Activated CD8-positive, alpha-beta T cell treated with anti-CD3 and anti-CD28 coated beads, Interleukin-2, amount 10 ng/mL, durations not matched to agents 7 days and 5 days (primary cell): ENCODE measurements at regions not wholly inside any gene's neighbourhood (a gene's known extent, or its start where the extent isn't known, plus 50 kb on each side); places are given as distances from the start of the nearest gene placed in this dataset.
"Not testable (repeated sequence)": the region's sequence is repeated elsewhere in the genome, so short reads cannot be mapped to it uniquely, and the experiment has no call there.

Experiments used
- ATAC-seq: fragments of 150-1000 bp; cut with Tn5 transposase; one replicate; pipeline ENCODE4 v1.10.0; 2021; ENCODE audit warnings: moderate library complexity
- CTCF ChIA-PET: fragments of 350-600 bp; sonication (Branson Sonifier 250); formaldehyde crosslinking; loops from one replicate; lab custom pipeline; 2021; ENCODE audit warnings: antibody characterized with exemption; lab: Charles Lee
- POLR2A ChIA-PET: fragments of 350-600 bp; sonication (Branson Sonifier 250); formaldehyde crosslinking; loops from one replicate; lab custom pipeline; 2021; ENCODE audit warnings: antibody characterized with exemption; lab: Charles Lee
- DNase-seq: peaks from one replicate; pipeline ENCODE4 v3.0.0-alpha.2; 2020
- H3K27ac Mint-ChIP-seq: one replicate; pipeline ENCODE4 v1.8.0; 2021; ENCODE audit warnings: mild to moderate bottlenecking, mixed read lengths
- H3K27me3 Mint-ChIP-seq: one replicate; pipeline ENCODE4 v1.8.0; 2021; ENCODE audit warnings: low read depth, mixed read lengths
- H3K36me3 Mint-ChIP-seq: one replicate; pipeline ENCODE4 v1.8.0; 2021; ENCODE audit warnings: low read depth, mixed read lengths
- H3K4me1 Mint-ChIP-seq: one replicate; pipeline ENCODE4 v1.8.0; 2021; ENCODE audit warnings: low read depth, mixed read lengths
- H3K4me3 Mint-ChIP-seq: one replicate; pipeline ENCODE4 v1.8.0; 2021; ENCODE audit warnings: mild to moderate bottlenecking, mixed read lengths
- H3K9me3 Mint-ChIP-seq: one replicate; pipeline ENCODE4 v1.8.0; 2022; ENCODE audit warnings: mixed read lengths; ENCODE audit not compliant: insufficient read depth

DNA sequence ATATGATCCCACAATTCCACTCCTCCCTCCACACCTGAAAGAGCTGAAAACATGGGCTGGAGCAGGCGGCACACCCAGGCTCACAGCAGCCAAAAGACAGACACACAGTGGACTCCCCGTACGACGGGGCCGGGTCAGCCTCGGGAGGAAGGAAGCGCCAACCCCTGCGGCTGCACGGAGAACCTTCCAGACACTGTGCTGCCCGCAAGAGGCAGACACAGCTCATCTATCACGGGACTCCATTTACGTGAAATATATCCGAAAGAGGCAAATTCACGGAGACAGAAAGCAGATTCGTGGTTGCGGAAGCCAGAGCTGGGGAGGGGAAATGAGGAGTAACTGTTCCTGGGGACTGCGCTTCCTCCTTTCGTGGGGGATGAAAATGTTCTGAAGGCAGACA lies 165.0 kb downstream of the BRD1 start:
- Mint-ChIP-seq H3K27me3 (no peaks in the 10 kb centered on the region), H3K36me3 (no peaks in the 10 kb centered on the region), H3K27ac (no peak overlapping the region), H3K4me3 (no peak overlapping the region), H3K4me1 (peaks cover 21% of the 10 kb centered on the region), H3K9me3 (no peaks in the 10 kb centered on the region)
- no peak for ATAC-seq
- POLR2A ChIA-PET: no interaction called here
- no peak for DNase-seq
- CTCF ChIA-PET: no interaction called here

DNA sequence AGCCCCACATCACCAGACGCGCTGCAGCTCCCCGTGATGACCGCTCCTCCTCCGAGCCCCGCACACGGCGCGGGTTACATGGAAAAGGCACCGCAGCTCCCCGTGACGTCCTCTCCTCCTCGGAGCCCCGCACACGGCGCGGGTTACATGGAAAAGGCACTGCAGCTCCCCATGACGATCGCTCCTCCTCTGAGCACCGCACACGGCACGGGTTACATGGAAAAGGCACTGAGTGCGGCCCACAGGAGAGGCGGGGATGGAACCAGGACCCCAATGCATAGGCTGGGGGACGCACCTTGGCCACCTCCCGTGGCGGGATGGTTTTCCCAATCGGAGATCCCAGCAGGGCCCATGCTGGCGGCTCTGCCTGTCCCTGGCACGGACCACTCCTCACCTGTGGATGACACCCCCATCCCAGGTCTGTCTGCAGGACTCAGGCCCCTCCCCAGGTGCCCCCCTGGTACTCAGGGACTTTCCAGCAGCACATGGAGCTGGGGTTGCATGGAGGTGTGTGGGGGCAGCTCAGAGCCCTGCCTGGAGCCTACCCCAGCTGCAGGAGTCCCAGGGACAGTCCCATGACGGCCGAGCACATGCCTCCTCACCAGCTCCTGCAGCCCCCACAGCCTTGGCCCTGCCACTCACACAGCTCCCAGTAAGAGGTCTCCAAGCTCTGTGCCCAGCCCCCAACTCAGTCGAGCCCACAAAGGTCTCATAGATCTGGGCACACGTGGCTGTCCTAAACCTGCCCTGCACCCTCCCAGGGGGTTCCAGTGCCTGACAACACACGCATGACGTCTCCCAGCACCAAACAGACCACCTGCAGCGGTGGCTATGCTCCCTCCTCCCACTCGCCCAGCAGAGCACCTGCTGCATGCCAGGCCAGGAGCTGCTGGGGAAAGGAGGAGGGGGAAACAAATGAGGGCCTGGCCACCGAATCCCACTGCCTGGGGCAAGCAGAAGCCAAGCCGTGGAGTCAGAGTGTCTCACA lies 166.6 kb downstream of the BRD1 start:
- Mint-ChIP-seq H3K4me3 (no peak overlapping the region), H3K27ac (no peak overlapping the region), H3K36me3 (peaks cover 4% of the 10 kb centered on the region), H3K9me3 (no peaks in the 10 kb centered on the region), H3K27me3 (no peaks in the 10 kb centered on the region), H3K4me1 (peaks cover 22% of the 10 kb centered on the region)
- ChIA-PET CTCF (no interaction called here), POLR2A (no interaction called here)
- no peak for DNase-seq
- ATAC-seq: no peak

- H3K4me1 Mint-ChIP-seq: peaks cover 27% of the 10 kb centered on the region
- ATAC-seq (no peak), DNase-seq (no peak)
- ChIA-PET CTCF (no interaction called here), POLR2A (no interaction called here)
- peaks cover 7% of the 10 kb centered on the region for H3K36me3 Mint-ChIP-seq
- H3K27me3 Mint-ChIP-seq: no peaks in the 10 kb centered on the region
- H3K4me3 Mint-ChIP-seq: no peak overlapping the region
- H3K27ac Mint-ChIP-seq: no peak overlapping the region
- H3K9me3 Mint-ChIP-seq: no peaks in the 10 kb centered on the region
These were observed 167.4 kb downstream of the BRD1 start for GRCh38 chr22:49660321-49660720.

DNA sequence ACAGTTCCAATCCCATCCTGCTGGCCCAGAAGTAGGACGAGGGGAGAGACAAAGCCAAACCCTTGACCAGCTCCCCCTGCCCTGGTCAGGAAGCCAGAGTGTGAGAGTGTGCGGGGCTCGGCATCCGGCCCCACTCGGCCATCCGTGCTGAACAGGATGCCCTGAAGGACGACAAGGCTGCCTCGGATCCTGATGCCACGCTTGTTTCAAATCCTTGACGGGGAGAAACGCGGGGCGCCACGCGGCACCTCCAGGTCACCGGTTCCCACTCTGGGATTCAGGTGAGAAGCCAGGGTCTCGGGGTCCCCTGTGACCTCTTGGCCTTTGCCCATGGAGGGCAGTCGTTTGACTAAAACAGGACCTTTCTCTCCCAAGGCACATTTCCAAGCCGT lies 167.8 kb downstream of the BRD1 start:
- ChIA-PET POLR2A (no interaction called here), CTCF (no interaction called here)
- H3K36me3 Mint-ChIP-seq: peaks cover 9% of the 10 kb centered on the region
- no peaks in the 10 kb centered on the region for H3K9me3 Mint-ChIP-seq
- no peak overlapping the region for H3K4me3 Mint-ChIP-seq
- no peaks in the 10 kb centered on the region for H3K27me3 Mint-ChIP-seq
- peaks cover 30% of the 10 kb centered on the region for H3K4me1 Mint-ChIP-seq
- no peak overlapping the region for H3K27ac Mint-ChIP-seq
- ATAC-seq (no peak), DNase-seq (no peak)

DNA sequence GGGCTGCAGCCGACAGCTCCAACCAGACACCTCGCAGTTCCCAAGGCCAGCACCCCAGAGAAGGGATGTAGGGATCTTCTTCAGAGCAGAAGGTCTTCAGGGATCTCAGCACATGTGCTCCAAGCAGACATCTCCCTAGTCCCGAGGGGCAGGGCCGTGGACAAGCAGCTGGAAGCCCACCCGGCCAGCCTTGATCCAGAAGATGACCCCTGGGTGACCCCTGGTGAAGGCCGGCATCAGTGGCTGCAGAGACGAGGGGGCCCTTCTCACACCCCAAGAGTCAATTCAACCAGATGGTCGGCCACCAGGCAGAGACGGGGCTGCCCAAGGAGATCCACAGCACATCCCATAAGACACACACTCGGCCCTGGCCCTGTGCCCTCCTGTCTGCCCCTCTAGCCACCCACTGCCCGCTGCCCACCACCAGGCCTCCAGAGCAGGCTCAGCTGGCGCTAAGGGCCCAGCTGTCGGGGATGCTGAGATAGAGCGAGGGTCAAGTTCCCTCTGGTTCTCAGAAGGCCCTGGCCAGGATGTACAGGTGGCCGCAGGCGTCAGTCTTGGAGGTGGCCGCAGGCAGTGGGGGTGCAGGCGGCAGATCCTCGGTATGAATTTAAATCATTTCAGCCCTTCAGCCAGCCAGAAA lies 168.3 kb downstream of the BRD1 start:
- Mint-ChIP-seq H3K4me1 (peaks cover 34% of the 10 kb centered on the region), H3K9me3 (no peaks in the 10 kb centered on the region), H3K27me3 (no peaks in the 10 kb centered on the region), H3K27ac (no peak overlapping the region), H3K4me3 (no peak overlapping the region), H3K36me3 (peaks cover 12% of the 10 kb centered on the region)
- POLR2A ChIA-PET: no interaction called here
- CTCF ChIA-PET: no interaction called here
- ATAC-seq (no peak), DNase-seq (no peak)

- peak overlapping the region; percentile 25 for H3K27ac Mint-ChIP-seq
- POLR2A ChIA-PET: no interaction called here
These were observed 168.8 kb downstream of the BRD1 start for GRCh38 chr22:49658902-49659280.

DNA sequence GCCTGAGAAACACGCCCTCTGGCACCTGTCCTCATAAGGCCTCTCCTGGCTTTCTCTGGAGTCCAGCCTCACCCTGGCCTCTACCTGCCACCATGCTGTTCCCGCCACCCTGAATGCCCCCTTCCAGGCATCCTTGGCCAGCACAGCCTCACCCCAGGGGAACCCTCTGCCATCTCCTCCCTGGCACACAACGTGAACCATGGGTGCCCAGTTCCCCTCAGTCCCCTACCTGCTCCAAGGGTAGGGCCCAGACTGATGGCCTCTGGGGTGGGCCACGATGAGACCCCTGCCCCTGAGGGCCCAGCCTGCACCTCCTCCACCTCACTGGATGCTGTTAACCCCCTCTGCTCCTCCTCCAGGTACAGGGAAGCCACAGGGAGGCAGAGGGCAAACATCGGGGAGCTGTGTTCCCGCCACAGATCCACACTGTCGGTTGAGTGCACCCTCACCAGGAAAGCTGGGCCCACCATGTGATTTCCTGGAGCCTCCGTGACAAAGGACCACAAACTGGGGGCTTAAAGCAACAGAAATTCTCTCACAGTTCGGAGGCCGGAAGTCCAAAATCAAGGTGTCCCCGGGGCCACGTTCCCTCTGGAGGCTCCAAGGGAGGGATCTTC lies 169.6 kb downstream of the BRD1 start:
- ATAC-seq (no peak), DNase-seq (no peak)
- POLR2A ChIA-PET: no interaction called here
- no peaks in the 10 kb centered on the region for H3K27me3 Mint-ChIP-seq
- CTCF ChIA-PET: no interaction called here
- peaks cover 34% of the 10 kb centered on the region for H3K4me1 Mint-ChIP-seq
- H3K4me3 Mint-ChIP-seq: peak overlapping the region; percentile 95
- H3K36me3 Mint-ChIP-seq: peaks cover 14% of the 10 kb centered on the region
- H3K27ac Mint-ChIP-seq: peak overlapping the region; percentile 77
- H3K9me3 Mint-ChIP-seq: no peaks in the 10 kb centered on the region

More at GRCh38 chr22:49658902-49659280, 168.8 kb downstream of the BRD1 start:
- Mint-ChIP-seq H3K4me3 (no peak overlapping the region), H3K27me3 (no peaks in the 10 kb centered on the region), H3K9me3 (no peaks in the 10 kb centered on the region), H3K36me3 (peaks cover 12% of the 10 kb centered on the region), H3K4me1 (peaks cover 34% of the 10 kb centered on the region)
- no peak for ATAC-seq
- no peak for DNase-seq
- CTCF ChIA-PET: no interaction called here

- Mint-ChIP-seq H3K4me1 (peaks cover 34% of the 10 kb centered on the region), H3K9me3 (no peaks in the 10 kb centered on the region), H3K27ac (peak overlapping the region; percentile 77), H3K4me3 (peak overlapping the region; percentile 95), H3K27me3 (no peaks in the 10 kb centered on the region), H3K36me3 (peaks cover 16% of the 10 kb centered on the region)
- ATAC-seq (peak; percentile 88), DNase-seq (peak; percentile 82)
- CTCF ChIA-PET: no interaction called here
- POLR2A ChIA-PET: interaction anchor here (0.6 kb wide), 1 partner anchor 21 kb away, joined by 3 read pairs; no protein-coding TSS in a partner anchor
These were observed 170.2 kb downstream of the BRD1 start for GRCh38 chr22:49657275-49657973.

DNA sequence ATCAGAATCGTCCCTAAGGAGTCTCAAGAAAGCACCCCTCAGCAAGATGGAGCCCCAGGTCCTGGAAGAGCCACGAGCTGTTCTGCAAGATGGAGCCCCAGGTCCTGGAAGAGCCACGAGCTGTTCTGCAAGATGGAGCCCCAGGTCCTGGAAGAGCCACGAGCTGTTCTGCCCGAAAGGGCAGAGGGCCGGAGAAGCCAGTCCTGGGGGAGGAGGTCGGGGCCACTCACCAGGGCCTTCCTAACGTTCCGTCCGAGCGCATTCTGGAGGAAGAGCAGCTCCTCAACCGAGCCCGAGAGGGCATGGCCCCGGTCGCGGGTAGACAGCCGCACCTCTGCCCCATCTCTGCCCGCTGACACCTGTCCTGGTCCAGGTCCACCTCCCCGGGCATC lies 170.8 kb downstream of the BRD1 start:
- CTCF ChIA-PET, H3K27me3 Mint-ChIP-seq, H3K9me3 Mint-ChIP-seq: not testable (repeated sequence)
- POLR2A ChIA-PET: interaction anchor here (0.6 kb wide), 1 partner anchor 22 kb away, joined by 3 read pairs; no protein-coding TSS in a partner anchor
- peak; percentile 57 for ATAC-seq
- H3K4me3 Mint-ChIP-seq: peak overlapping the region; percentile 95
- H3K4me1 Mint-ChIP-seq: peaks cover 34% of the 10 kb centered on the region
- H3K27ac Mint-ChIP-seq: peak overlapping the region; percentile 77
- peak; percentile 49 for DNase-seq
- peaks cover 18% of the 10 kb centered on the region for H3K36me3 Mint-ChIP-seq

DNA sequence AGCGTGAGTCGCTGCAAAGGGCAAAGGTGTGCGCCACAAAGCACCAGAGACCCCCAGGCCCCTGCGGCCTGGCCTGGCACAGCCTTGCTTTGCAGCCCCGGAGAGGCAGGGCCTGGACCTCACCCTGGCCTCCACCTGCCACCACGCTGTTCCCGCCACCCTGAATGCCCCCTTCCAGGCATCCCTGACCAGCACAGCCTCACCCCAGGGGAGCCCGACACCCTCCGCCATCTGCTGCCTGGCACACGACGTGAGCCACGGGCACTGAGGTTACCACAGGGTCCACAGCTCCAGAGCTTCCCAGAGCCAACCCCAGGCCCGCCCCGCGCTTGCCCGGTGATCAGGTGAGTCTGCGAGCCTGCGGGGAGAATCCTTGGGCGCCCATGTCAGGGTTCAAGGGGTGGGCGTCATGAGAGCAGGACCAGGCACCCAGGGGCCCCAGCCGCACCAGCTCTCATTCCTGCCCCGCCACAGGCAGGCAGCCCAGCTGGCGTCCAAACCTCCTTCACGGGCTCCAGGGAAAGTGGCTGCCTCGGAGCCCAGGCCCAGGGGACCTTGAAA lies 171.3 kb downstream of the BRD1 start:
- DNase-seq: no peak
- Mint-ChIP-seq H3K4me3 (peak overlapping the region; percentile 95), H3K27ac (no peak overlapping the region), H3K27me3 (no peaks in the 10 kb centered on the region), H3K36me3 (peaks cover 21% of the 10 kb centered on the region), H3K4me1 (peaks cover 34% of the 10 kb centered on the region), H3K9me3 (no peaks in the 10 kb centered on the region)
- POLR2A ChIA-PET: no interaction called here
- no peak for ATAC-seq
- CTCF ChIA-PET: no interaction called here

DNA sequence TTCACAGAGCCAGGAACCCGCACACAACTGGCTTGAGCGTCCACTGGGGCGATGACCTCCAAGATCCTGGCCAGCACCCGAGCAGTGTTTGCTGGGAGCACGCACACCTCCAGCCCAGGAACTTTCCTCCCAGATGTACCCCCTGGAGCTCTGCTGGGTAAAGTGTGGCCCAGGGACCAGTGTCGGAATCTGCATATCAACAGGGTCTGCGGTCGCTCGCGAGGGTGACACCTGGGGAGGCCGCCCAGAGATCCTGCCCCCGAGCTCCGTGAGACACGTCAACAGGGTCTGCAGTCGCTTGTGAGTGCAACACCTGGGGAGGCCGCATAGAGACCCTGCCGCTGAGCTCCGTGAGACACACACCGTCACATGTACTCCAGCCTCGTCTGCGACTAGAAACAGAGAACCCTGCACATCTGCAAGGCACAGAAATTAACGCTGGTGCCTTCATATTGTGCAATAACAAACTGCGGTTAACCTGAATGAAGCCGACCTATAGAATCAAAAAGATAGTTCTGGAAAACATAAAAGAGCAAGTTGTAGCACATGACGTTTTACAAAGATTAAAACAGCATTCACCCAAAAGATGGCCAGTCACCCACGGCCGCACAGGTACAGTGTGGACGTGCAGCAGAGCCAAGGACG lies 172.4 kb downstream of the BRD1 start:
- Mint-ChIP-seq H3K4me1 (peaks cover 34% of the 10 kb centered on the region), H3K27ac (no peak overlapping the region), H3K9me3 (no peaks in the 10 kb centered on the region), H3K27me3 (no peaks in the 10 kb centered on the region), H3K36me3 (peaks cover 25% of the 10 kb centered on the region), H3K4me3 (peak overlapping the region; percentile 95)
- ChIA-PET CTCF (no interaction called here), POLR2A (no interaction called here)
- ATAC-seq (no peak), DNase-seq (no peak)
